Peyer's patch (tissue), 4 donors: ENCODE measurements at regions not wholly inside any gene's neighbourhood (a gene's known extent, or its start where the extent isn't known, plus 50 kb on each side); places are given as distances from the start of the nearest gene placed in this dataset.

Experiments
- DNase-seq, 3 donors: peaks; one replicate each; pipeline ENCODE4 v3.0.0-alpha.2; 2017 to 2019
- H3K27ac ChIP-seq, 4 donors: fragments of 200-600 bp; sonication (generic); one replicate each; pipeline ENCODE4 v1.5.1; 2016 to 2019
- H3K27me3 ChIP-seq, 2 donors: fragments of 200-600 bp; sonication (generic); one replicate each; pipeline ENCODE4 v1.5.1; 2019
- H3K36me3 ChIP-seq, 3 donors: fragments of 200-600 bp; sonication (generic); one replicate each; pipeline ENCODE4 v1.5.1; 2016 to 2019
- H3K4me1 ChIP-seq, 4 donors: fragments of 200-600 bp; sonication (generic); one replicate each; pipeline ENCODE4 v1.5.1; 2016 to 2019
- H3K4me3 ChIP-seq, 4 donors: fragments of 200-600 bp; sonication (generic); 1 replicate in 3 of 4; 2 replicates in 1 of 4; pipeline ENCODE4 v1.5.1; 2016 to 2019; ENCODE audit warnings: mild to moderate bottlenecking in 1 of 4
- H3K9me3 ChIP-seq, 4 donors: fragments of 200-600 bp; sonication (generic); one replicate each; pipeline ENCODE4 v1.5.1; 2016 to 2019; ENCODE audit warnings: mild to moderate bottlenecking in 1 of 4
- POLR2A ChIP-seq, 2 donors: fragments of 450-650 bp; IDR thresholded peaks; one replicate each; pipeline ENCODE4 v1.5.1; 2017; ENCODE audit warnings: antibody characterized with exemption in 2 of 2, mild to moderate bottlenecking in 2 of 2, moderate library complexity in 2 of 2
- TF ChIP-seq, protein P1 (sequence below), 6 experiments: fragments of 450-650 bp in 4 of 6; fragments of 200-600 bp in 2 of 6; sonication (generic) in 1 of 6; IDR thresholded peaks; one replicate each; pipeline ENCODE4 v1.5.1; 2017 to 2019; ENCODE audit warnings: antibody characterized with exemption in 6 of 6, mild to moderate bottlenecking in 3 of 6, moderate library complexity in 1 of 6

GRCh38 chr9:89247431-89248353, 63.3 kb upstream of the CKS2 start:
- no peak overlapping the region for H3K4me3 ChIP-seq
- DNase-seq, result no peak

GRCh38 chr9:89249001-89249400, 62.0 kb upstream of the CKS2 start:
- H3K9me3 ChIP-seq, result no peaks in the 10 kb centered on the region
- peaks cover 0 to 3% (median 0%) of the 10 kb centered on the region in 4 donors for H3K4me1 ChIP-seq
- H3K27ac ChIP-seq, result no peak overlapping the region
- no peak for DNase-seq
- no peak for TF ChIP-seq POLR2A (IDR thresholded peaks at IDR 0.05)
- TF ChIP-seq, protein P1, sequence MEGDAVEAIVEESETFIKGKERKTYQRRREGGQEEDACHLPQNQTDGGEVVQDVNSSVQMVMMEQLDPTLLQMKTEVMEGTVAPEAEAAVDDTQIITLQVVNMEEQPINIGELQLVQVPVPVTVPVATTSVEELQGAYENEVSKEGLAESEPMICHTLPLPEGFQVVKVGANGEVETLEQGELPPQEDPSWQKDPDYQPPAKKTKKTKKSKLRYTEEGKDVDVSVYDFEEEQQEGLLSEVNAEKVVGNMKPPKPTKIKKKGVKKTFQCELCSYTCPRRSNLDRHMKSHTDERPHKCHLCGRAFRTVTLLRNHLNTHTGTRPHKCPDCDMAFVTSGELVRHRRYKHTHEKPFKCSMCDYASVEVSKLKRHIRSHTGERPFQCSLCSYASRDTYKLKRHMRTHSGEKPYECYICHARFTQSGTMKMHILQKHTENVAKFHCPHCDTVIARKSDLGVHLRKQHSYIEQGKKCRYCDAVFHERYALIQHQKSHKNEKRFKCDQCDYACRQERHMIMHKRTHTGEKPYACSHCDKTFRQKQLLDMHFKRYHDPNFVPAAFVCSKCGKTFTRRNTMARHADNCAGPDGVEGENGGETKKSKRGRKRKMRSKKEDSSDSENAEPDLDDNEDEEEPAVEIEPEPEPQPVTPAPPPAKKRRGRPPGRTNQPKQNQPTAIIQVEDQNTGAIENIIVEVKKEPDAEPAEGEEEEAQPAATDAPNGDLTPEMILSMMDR (IDR thresholded peaks at IDR 0.05), result no peak
- H3K27me3 ChIP-seq, result no peaks in the 10 kb centered on the region
- no peak overlapping the region for H3K4me3 ChIP-seq
- no peaks in the 10 kb centered on the region for H3K36me3 ChIP-seq

More at GRCh38 chr9:89247431-89248353, 63.3 kb upstream of the CKS2 start:
- H3K27ac ChIP-seq, result peak overlapping the region in 1 of 4 donors; percentile 54
- H3K4me1 ChIP-seq, result peaks cover 0 to 8% (median 0%) of the 10 kb centered on the region in 4 donors
- H3K27me3 ChIP-seq, result no peaks in the 10 kb centered on the region
- no peaks in the 10 kb centered on the region for H3K36me3 ChIP-seq
- TF ChIP-seq, protein P1 (IDR thresholded peaks at IDR 0.05), result no peak
- no peak for TF ChIP-seq POLR2A (IDR thresholded peaks at IDR 0.05)
- H3K9me3 ChIP-seq, result no peaks in the 10 kb centered on the region

GRCh38 chr9:89252651-89253267, 58.2 kb upstream of the CKS2 start:
- no peak for DNase-seq
- H3K27ac ChIP-seq, result no peak overlapping the region
- H3K4me1 ChIP-seq, result peaks cover 0 to 3% (median 0%) of the 10 kb centered on the region in 4 donors
- no peaks in the 10 kb centered on the region for H3K27me3 ChIP-seq
- H3K9me3 ChIP-seq, result no peaks in the 10 kb centered on the region
- TF ChIP-seq, protein P1 (IDR thresholded peaks at IDR 0.05), result no peak
- TF ChIP-seq POLR2A (IDR thresholded peaks at IDR 0.05), result no peak
- H3K36me3 ChIP-seq, result no peaks in the 10 kb centered on the region
- H3K4me3 ChIP-seq, result no peak overlapping the region

GRCh38 chr9:89254058-89254772, 56.8 kb upstream of the CKS2 start:
- Histone ChIP-seq H3K27ac (no peak overlapping the region), H3K36me3 (no peaks in the 10 kb centered on the region), H3K27me3 (no peaks in the 10 kb centered on the region), H3K9me3 (no peaks in the 10 kb centered on the region), H3K4me3 (no peak overlapping the region), H3K4me1 (no peaks in the 10 kb centered on the region)
- DNase-seq, result no peak
- TF ChIP-seq, protein P1 (IDR thresholded peaks at IDR 0.05), result no peak
- TF ChIP-seq POLR2A (IDR thresholded peaks at IDR 0.05), result no peak

DNA sequence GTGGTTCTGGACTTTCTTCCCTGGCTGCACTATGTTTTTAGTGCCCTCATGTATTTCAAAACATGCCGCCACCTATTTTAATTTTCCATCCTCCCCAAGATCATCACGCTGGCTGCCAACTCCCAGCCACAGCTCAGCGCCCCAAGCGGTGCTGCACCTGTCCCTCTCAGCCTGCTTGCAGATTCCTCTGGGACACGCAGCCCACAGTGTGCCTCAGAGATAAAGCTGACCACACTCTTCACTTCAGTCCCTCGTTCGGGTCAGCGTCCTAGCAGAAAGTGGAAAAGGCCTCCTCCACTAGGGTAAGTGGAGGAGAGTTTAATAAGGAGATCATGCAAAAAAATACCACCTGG, 56.2 kb upstream of the CKS2 start:
- TF ChIP-seq, protein P1 (IDR thresholded peaks at IDR 0.05), result no peak
- TF ChIP-seq POLR2A (IDR thresholded peaks at IDR 0.05), result no peak
- Histone ChIP-seq H3K27ac (no peak overlapping the region), H3K4me1 (no peaks in the 10 kb centered on the region), H3K36me3 (no peaks in the 10 kb centered on the region), H3K4me3 (no peak overlapping the region), H3K9me3 (no peaks in the 10 kb centered on the region), H3K27me3 (no peaks in the 10 kb centered on the region)
- no peak for DNase-seq
